Muscle layer of colon (tissue), 2 donors: ENCODE measurements at regions not wholly inside any gene's neighbourhood (a gene's known extent, or its start where the extent isn't known, plus 50 kb on each side); places are given as distances from the start of the nearest gene placed in this dataset.
"Not testable (repeated sequence)": the region's sequence is repeated elsewhere in the genome, so short reads cannot be mapped to it uniquely, and the experiment has no call there.

ENCODE experiments used
- H3K27ac ChIP-seq: one replicate; pipeline ENCODE4 v1.7.0; 2013; ENCODE audit warnings: low read depth, mild to moderate bottlenecking, low read length, moderate library complexity
- H3K27me3 ChIP-seq, 2 donors: one replicate each; pipeline ENCODE4 v1.7.0; 2013; ENCODE audit warnings: low read length in 2 of 2, mild to moderate bottlenecking in 2 of 2; ENCODE audit not compliant: insufficient read depth in 2 of 2, control insufficient read depth in 1 of 2
- H3K36me3 ChIP-seq: one replicate; pipeline ENCODE4 v1.7.0; 2013; ENCODE audit warnings: mild to moderate bottlenecking, low read length; ENCODE audit not compliant: insufficient read depth
- H3K4me1 ChIP-seq: one replicate; pipeline ENCODE4 v1.7.0; 2013; ENCODE audit warnings: mild to moderate bottlenecking, low read length; ENCODE audit not compliant: insufficient read depth
- H3K4me3 ChIP-seq, 2 donors: one replicate each; pipeline ENCODE4 v1.7.0; 2013; ENCODE audit warnings: low read length in 2 of 2, low read depth in 1 of 2, mild to moderate bottlenecking in 1 of 2, moderate library complexity in 1 of 2
- H3K9ac ChIP-seq: one replicate; pipeline ENCODE4 v1.7.0; 2013; ENCODE audit warnings: low read length
- H3K9me3 ChIP-seq: one replicate; pipeline ENCODE4 v1.7.0; 2013; ENCODE audit warnings: mild to moderate bottlenecking, low read length
- donor health status: abdominal sarcoma.
- donor health status: Adenocarcinoma of cecum.

DNA sequence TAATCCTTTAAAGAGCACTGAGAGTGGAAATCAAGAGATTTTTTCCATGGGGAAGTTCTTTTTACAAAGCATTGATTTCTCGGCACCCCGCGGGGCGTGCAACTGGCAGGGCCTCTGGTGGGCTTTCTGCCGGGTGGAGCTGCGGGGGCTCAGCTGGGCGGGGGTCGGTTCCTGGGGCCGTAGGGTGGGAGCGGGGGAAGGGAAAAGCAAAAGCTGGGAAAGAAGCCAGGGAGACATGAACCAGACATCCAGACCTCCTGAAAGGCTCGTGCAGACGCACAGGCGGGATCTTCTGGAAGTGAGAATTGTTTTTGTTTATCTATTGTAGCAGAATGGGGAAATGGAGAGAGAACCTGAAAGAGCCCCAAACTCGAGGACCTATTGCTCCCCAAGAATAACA is 235.2 kb downstream of the FAM72C start:
- Histone ChIP-seq H3K27ac (no peak overlapping the region), H3K4me1 (no peaks in the 10 kb centered on the region), H3K9ac (no peak overlapping the region), H3K27me3 (peaks cover 0 to 11% of the 10 kb centered on the region in 2 donors), H3K9me3 (no peaks in the 10 kb centered on the region), H3K36me3 (no peaks in the 10 kb centered on the region), H3K4me3 (no peak overlapping the region)

DNA sequence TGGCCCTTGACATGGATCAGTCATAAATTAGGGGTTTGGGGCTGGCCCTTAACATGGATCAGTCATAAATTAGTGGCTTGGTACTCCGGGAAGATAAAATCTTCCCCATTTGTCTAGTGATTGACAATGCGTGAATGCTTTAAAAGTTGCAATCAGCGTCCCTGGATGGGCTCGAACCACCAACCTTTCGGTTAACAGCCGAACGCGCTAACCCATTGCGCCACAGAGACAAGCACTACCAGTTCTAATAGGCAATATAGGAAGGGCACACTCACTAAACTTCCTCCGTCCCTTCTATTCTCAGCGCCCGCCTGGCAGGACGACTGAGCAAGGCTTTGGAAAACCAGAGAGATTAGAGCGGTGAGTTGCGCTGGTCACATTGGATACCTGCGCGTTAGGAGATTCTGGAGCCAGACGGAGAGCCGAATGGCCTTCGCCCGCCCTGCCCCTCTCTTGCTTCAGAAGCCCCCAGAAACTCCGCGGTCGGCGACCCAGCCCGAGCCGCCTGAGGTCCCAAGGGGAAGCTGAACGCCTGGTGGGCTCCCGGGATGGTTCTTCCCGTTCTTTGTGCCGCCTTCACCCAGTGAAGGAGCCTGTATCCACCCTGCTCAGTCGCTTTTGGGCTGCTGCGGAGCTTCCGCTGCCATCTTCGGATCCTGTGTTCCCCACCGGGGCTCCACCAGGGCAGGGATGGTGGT is 235.9 kb downstream of the FAM72C start:
- H3K4me1 ChIP-seq: no peaks in the 10 kb centered on the region
- no peak overlapping the region for H3K27ac ChIP-seq
- no peaks in the 10 kb centered on the region for H3K9me3 ChIP-seq
- H3K27me3 ChIP-seq: peaks cover 0 to 11% of the 10 kb centered on the region in 2 donors
- no peak overlapping the region for H3K4me3 ChIP-seq
- no peak overlapping the region for H3K9ac ChIP-seq
- no peaks in the 10 kb centered on the region for H3K36me3 ChIP-seq

DNA sequence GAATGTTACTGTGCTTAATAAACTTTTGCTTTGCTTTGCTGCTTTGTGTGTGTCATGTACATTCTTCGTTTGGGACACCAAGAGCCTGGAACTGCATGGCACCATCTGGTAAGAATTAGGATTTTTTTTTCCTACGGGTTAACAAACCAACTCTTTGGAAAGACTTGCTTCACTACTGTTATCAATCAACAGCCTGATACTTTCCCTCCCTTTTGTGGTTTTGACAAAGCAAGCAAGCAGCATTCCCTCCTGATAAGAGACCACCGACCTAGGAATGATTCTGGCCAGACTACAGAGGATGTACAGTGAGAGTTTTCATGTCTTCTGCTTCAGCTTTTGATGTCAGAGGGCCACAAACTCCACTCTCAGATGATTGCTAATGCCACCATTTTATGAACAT is 237.5 kb downstream of the FAM72C start:
- H3K27ac ChIP-seq, H3K4me1 ChIP-seq, H3K4me3 ChIP-seq, H3K9ac ChIP-seq, H3K9me3 ChIP-seq, H3K36me3 ChIP-seq: not testable (repeated sequence)
- H3K27me3 ChIP-seq: peaks cover 0 to 11% of the 10 kb centered on the region in 2 donors

DNA sequence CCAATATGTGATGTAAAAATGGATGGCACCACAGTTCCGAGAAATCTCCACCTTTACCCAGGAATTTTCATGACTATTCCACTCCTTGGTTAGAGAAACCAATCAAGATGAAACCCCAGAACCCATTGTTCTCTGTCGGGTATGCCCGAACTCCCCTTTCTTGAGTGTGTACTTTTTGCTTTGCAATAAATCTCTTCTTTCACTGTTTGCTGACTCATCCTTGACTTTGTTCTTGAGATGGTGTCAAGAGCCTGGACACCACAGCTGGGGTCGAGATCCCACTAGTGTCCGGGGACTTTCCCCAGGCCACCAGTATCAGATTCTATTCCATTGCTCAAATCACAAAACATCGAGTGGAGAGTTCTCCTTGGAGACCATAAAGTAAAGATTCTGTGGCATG is 240.9 kb downstream of the FAM72C start:
- H3K27me3 ChIP-seq, H3K4me3 ChIP-seq, H3K4me1 ChIP-seq, H3K9ac ChIP-seq, H3K27ac ChIP-seq, H3K9me3 ChIP-seq, H3K36me3 ChIP-seq: not testable (repeated sequence)

DNA sequence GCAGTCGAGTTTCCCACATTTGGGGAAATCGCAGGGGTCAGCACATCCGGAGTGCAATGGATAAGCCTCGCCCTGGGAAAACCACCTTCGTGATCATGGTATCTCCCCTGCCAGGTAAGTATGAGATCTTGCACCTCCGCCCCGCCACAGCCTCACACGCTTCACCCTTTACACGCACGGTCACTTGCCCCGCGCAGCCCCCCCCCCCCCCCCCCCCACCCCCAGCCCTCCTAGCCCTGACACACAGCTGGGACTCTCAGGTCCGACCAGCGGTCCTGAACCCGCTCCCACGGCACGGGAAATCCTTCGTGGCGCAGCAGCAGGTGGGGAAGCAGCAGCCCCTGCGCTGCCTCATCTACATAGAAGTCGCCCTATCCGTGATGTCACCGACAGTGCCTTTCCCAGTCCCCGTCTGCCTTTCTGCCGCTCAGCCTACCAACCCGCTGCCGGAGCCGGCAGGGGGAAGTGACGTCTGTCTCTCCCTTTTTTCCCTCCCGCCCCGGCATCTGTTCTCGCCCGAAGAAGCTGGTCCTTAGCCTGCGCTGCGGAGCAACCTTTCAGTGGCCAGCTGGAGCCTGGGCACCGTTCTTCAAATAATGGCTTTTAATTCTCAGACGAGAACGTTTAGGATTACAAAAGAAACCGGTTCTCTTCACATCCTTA is 242.2 kb downstream of the FAM72C start:
- H3K4me1 ChIP-seq, H3K27me3 ChIP-seq, H3K9ac ChIP-seq, H3K36me3 ChIP-seq, H3K27ac ChIP-seq, H3K9me3 ChIP-seq, H3K4me3 ChIP-seq: not testable (repeated sequence)

DNA sequence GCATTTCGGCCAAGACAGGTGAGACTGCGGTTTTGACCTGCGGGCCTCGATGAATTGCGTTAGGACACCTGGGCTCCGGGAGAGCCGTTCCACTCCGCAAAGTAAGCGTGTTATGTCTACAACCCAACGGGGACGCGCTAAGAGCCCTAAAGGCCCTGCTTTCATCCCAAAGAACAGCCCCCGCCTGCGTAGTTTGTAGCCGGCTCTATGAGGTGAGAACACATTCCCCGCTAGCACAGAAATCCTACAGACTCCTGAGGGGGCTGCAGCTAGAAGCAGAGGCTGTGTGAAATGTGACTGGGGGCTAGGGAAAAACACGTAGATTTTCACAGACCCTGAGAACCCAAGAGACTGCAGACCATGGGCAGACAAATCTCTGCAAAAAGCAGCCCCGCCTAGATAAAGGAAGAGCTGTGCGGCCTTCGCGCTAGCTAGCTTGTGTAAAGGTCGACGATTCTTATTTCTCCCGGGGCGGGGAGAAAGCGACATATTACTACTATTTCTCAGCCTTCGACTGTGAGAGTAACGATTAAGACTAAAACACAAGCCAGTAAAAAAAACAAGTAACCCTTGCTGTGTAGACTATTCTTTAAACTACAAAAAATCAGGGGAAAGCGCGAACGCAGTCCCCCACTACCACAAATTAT is 242.9 kb downstream of the FAM72C start:
- H3K4me3 ChIP-seq, H3K9ac ChIP-seq, H3K36me3 ChIP-seq, H3K4me1 ChIP-seq, H3K9me3 ChIP-seq, H3K27ac ChIP-seq, H3K27me3 ChIP-seq: not testable (repeated sequence)

DNA sequence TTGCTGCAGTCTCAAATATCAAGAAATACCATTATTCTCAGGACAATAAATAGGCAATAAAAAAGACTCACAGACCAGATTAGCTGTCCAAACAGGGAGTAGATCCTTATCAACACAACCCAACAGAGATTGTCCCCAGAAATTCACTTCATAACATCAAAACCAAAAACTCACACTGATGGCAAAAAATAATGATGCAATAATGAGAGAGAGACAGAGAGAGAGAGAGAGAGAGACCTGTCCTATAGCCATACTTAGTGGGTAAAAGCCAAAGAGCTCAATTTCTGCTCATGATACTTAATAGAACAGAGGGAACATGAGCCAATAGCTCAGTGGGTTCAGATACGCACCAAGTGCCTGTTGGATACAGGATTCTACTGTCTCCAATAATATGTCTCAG is 244.5 kb downstream of the FAM72C start:
- Histone ChIP-seq H3K4me3 (no peak overlapping the region), H3K4me1 (no peaks in the 10 kb centered on the region), H3K27ac (no peak overlapping the region), H3K27me3 (peaks cover 0 to 5% of the 10 kb centered on the region in 2 donors), H3K36me3 (no peaks in the 10 kb centered on the region), H3K9ac (no peak overlapping the region), H3K9me3 (no peaks in the 10 kb centered on the region)

DNA sequence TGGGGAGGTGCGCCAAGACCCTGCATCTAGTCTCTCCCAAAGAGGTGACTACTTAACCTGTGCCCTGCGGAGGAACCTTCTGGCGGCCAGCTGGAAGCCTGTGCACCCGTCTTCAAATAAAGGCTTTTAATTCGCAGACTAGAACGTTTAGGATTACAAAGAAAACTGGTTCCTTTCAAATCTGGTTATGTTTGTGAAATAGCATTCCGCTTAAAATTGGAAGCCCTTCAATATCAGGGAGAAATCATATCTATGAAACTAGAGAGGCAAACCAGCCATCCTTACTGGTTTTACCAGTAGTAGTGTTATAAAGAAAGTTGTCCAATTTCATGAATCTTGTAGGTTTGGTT is 250.8 kb downstream of the FAM72C start:
- H3K9ac ChIP-seq: no peak overlapping the region
- no peaks in the 10 kb centered on the region for H3K9me3 ChIP-seq
- no peak overlapping the region for H3K4me3 ChIP-seq
- H3K27me3 ChIP-seq: peaks cover 9 to 10% of the 10 kb centered on the region in 2 donors
- no peak overlapping the region for H3K27ac ChIP-seq
- no peaks in the 10 kb centered on the region for H3K36me3 ChIP-seq
- no peaks in the 10 kb centered on the region for H3K4me1 ChIP-seq

DNA sequence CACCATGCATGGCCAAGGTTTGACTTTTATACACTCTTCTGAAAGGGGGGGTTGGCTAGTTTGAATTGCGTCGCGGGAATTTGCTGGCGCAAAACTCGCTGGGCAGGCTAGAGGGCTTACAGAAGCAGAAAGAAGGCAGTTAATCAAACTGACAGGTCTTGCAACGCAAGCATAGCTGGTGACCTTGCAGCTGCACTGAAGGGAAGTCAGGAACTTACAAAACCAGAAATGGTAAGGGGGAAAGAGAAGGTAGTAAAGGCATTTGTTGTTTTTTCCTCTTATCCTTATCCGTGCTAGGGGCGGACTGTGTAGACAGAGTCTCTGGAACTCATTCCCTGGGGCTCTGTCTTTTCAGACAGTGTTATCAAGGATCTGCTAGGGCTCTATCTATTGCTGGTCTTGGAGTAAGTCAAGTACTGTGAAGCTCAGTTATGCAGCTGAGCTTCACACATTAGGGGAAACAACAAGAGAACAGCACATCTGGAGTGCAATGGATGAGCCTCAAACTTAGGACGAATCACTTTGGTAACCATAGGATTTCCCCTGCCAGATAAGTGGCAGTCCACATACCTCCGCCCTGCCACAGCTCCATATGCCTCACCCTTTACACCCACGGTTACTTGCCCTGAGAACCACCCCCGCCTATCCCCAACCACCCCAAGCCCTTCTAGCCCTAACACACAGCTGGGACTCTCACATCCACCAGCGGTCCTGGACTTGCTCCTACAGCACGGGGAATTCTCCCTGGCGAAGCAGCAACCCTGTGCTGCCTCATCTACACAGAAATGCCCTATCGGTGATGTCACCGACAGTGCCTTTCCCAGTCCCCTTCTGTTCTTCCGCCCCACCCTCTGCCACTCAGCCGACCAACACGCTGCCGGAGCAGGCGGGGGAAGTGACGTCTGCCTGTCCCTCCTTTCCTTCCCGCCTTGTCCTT is 251.4 kb downstream of the FAM72C start:
- Histone ChIP-seq H3K27me3 (peaks cover 9 to 10% of the 10 kb centered on the region in 2 donors), H3K27ac (no peak overlapping the region)

DNA sequence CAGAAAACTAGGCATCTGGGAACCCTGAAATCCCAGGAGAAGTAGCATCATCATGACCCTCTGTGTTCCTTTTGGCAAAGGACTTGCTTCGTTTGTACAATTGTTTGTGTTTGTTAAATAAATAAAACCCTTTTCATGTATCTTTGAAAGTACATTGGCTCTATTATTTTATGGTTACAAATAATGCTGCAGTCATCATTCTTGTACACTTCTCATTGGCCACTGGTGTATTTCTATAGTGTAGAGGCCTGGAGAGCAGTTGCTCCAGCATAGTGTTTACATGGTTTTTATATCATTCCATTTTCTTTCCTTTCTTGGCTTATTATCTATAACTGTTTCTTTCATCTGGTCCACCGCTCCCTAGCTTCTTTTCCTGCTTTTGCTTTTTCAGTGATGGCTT is 253.3 kb downstream of the FAM72C start:
- Histone ChIP-seq H3K9me3 (no peaks in the 10 kb centered on the region), H3K27ac (no peak overlapping the region), H3K4me1 (no peaks in the 10 kb centered on the region), H3K9ac (no peak overlapping the region), H3K27me3 (peaks cover 9 to 10% of the 10 kb centered on the region in 2 donors), H3K36me3 (no peaks in the 10 kb centered on the region), H3K4me3 (no peak overlapping the region)

More for the DNA sequence above, 251.4 kb downstream of the FAM72C start:
- H3K4me1 ChIP-seq: no peaks in the 10 kb centered on the region
- H3K4me3 ChIP-seq: no peak overlapping the region
- H3K36me3 ChIP-seq: no peaks in the 10 kb centered on the region
- no peaks in the 10 kb centered on the region for H3K9me3 ChIP-seq
- H3K9ac ChIP-seq: no peak overlapping the region

DNA sequence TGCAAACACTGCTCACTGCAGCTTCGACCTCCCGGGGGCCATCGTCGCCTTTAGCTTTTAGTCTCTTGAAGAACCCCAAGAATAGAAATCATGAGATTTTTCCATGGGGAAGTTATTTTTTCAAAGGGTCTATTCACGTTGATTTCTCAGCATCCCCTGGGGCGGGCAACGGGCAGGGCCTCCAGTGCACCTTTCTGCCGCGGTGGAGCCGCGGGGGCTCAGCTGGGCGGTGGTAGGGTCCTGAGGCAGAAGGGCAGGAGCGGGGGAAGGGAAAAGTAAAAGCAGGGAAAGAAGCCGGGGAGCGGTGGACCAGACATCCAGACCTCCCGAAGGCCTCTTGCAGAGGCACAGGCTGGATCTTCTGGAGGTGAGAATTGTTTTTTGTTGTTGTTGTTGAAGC is 253.8 kb downstream of the FAM72C start:
- H3K4me3 ChIP-seq: no peak overlapping the region
- H3K27ac ChIP-seq: no peak overlapping the region

More for the DNA sequence above, 253.8 kb downstream of the FAM72C start:
- Histone ChIP-seq H3K4me1 (no peaks in the 10 kb centered on the region), H3K9me3 (no peaks in the 10 kb centered on the region), H3K36me3 (no peaks in the 10 kb centered on the region), H3K9ac (no peak overlapping the region), H3K27me3 (peaks cover 9 to 14% of the 10 kb centered on the region in 2 donors)
